Kidney (tissue), 13 donors: ENCODE measurements at regions not wholly inside any gene's neighbourhood (a gene's known extent, or its start where the extent isn't known, plus 50 kb on each side); places are given as distances from the start of the nearest gene placed in this dataset.

Experiments
- DNase-seq, 5 donors: peaks; one replicate each; pipeline ENCODE4 v3.0.0-alpha.2; 2013 to 2020
- FAIRE-seq: peaks from 2 replicates; lab custom pipeline; 2012; peaks lifted over from hg19 to GRCh38; lab: Jason Lieb, UNC
- H3K27ac ChIP-seq, 2 donors: one replicate each; pipeline ENCODE4 v1.7.0; 2013; ENCODE audit warnings: low read depth in 2 of 2, low read length in 2 of 2, inconsistent platforms in 1 of 2
- H3K27me3 ChIP-seq: one replicate; pipeline ENCODE4 v1.7.1; 2013; ENCODE audit warnings: low read length, inconsistent platforms; ENCODE audit not compliant: control insufficient read depth, insufficient read depth
- H3K36me3 ChIP-seq, 3 donors: one replicate each; pipeline versions ENCODE4 v1.7.0 to v1.7.1; 2013; ENCODE audit warnings: low read length in 3 of 3, control low read depth in 1 of 3, inconsistent platforms in 1 of 3; ENCODE audit not compliant: insufficient read depth in 3 of 3, control insufficient read depth in 2 of 3
- H3K4me1 ChIP-seq, 3 donors: one replicate each; pipeline versions ENCODE4 v1.7.0 to v1.7.1; 2013; ENCODE audit warnings: low read length in 3 of 3, inconsistent platforms in 1 of 3, low read depth in 1 of 3; ENCODE audit not compliant: control insufficient read depth in 2 of 3, insufficient read depth in 2 of 3
- H3K4me3 ChIP-seq, 3 donors: one replicate each; pipeline versions ENCODE4 v1.7.0 to v1.8.1; 2013; ENCODE audit warnings: low read length in 3 of 3, control low read depth in 1 of 3, inconsistent platforms in 1 of 3
- H3K9ac ChIP-seq, 3 donors: one replicate each; pipeline versions ENCODE4 v1.7.0 to v1.7.1; 2013; ENCODE audit warnings: low read length in 3 of 3, control low read depth in 1 of 3, inconsistent platforms in 1 of 3
- H3K9me3 ChIP-seq, 3 donors: one replicate each; pipeline versions ENCODE4 v1.7.0 to v1.7.1; 2013; ENCODE audit warnings: low read length in 3 of 3, control low read depth in 1 of 3, inconsistent platforms in 1 of 3; ENCODE audit not compliant: control insufficient read depth in 2 of 3, insufficient read depth in 1 of 3
- CTCF ChIP-seq: IDR thresholded peaks from 3 replicates; pipeline ENCODE4 v1.5.1; 2012; ENCODE audit warnings: mild to moderate bottlenecking, moderate library complexity, borderline replicate concordance; ENCODE audit not compliant: insufficient read depth; ENCODE audit errors: extremely low read depth
- intact Hi-C: fragments of 100-400 bp; cut with DNase I; formaldehyde crosslinking; loops from one replicate; pipeline ENCODE4 v1.11.1; 2022
- donor health status: control.
- donor health status: control.
- donor health status: control.
- donor health status: control.
- donor health status: control.
- donor health status: DM: yes; HTN: yes; CAD: no.
- donor health status: Normal renal cell carcinoma (clear cell type).

DNA sequence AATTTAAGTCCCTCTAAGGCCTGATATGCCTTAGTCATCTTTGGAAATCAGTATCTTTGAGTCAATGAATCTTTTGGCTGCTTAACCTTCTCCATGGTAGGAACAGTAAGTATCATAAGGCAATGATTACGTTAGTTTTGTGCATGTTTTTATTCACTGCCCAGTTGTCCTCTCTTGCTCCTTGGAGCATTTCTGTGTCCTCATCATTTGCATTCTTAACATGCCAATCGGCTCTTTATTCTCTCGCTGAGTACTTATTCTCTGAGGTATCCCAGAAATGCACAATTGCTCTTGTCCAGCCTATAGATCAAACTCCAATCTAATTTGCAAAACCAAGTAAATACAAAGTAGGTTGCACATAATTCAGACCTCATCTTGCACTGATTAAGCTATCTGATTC lies 405.0 kb upstream of the IL12A start:
- H3K9me3 ChIP-seq = no peaks in the 10 kb centered on the region
- intact Hi-C loops = no loop called here
- DNase-seq (no peak), FAIRE-seq (no peak)
- no peaks in the 10 kb centered on the region for H3K36me3 ChIP-seq
- no peak for TF ChIP-seq CTCF
- no peak overlapping the region for H3K4me3 ChIP-seq
- no peaks in the 10 kb centered on the region for H3K27me3 ChIP-seq
- H3K9ac ChIP-seq = no peak overlapping the region
- no peaks in the 10 kb centered on the region for H3K4me1 ChIP-seq
- no peak overlapping the region for H3K27ac ChIP-seq

GRCh38 chr3:159584421-159584820 lies 404.2 kb upstream of the IL12A start:
- Histone ChIP-seq H3K4me1 (no peaks in the 10 kb centered on the region), H3K27ac (no peak overlapping the region), H3K27me3 (no peaks in the 10 kb centered on the region), H3K4me3 (no peak overlapping the region), H3K9me3 (no peaks in the 10 kb centered on the region), H3K36me3 (no peaks in the 10 kb centered on the region), H3K9ac (no peak overlapping the region)
- intact Hi-C loops = no loop called here
- FAIRE-seq (no peak), DNase-seq (no peak)
- no peak for TF ChIP-seq CTCF

DNA sequence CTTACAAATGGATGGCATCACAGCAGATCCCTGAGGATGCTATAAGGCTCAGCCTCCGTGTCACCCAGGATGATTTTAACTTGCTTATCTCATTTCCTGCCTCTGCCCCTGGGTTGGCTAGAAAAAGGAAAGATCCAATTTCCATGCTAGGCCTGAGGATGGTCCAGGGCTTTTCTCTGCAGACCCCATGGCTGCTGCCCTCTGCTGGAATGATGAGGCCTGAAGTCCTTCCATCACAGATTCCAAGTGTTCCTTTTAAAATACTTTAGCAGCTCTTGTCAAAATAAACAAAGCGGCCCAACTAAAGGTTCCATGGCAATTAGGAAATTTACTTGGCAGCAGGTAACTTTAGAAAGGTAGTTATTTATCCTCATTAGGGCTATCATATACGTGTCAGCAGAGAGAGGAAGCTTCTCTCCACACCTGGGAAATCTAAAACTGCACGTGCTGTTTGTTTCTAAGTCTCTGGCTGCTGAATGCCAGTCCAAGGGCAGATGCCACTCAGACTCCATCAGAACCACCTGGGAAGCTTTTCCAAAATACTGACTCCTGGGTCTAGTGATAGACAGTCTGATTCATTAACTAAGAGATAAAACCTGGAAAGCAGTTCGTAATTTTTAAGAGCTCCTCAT lies 401.9 kb upstream of the IL12A start:
- intact Hi-C loops = no loop called here
- Histone ChIP-seq H3K27me3 (no peaks in the 10 kb centered on the region), H3K9me3 (no peaks in the 10 kb centered on the region), H3K4me3 (no peak overlapping the region), H3K9ac (no peak overlapping the region), H3K4me1 (no peaks in the 10 kb centered on the region), H3K36me3 (no peaks in the 10 kb centered on the region), H3K27ac (no peak overlapping the region)
- peak in 4 of 5 donors; percentile 57 to 81 (median 72) for DNase-seq
- TF ChIP-seq CTCF = peak; percentile 41
- no peak for FAIRE-seq
